Right lobe of liver (tissue), 4 donors: ENCODE measurements at regions not wholly inside any gene's neighbourhood (a gene's known extent, or its start where the extent isn't known, plus 50 kb on each side); places are given as distances from the start of the nearest gene placed in this dataset.

ENCODE experiments used
- POLR2A ChIP-seq: fragments of 450-650 bp; IDR thresholded peaks from one replicate; pipeline ENCODE4 v1.6.1; 2017; ENCODE audit warnings: antibody characterized with exemption, mild to moderate bottlenecking
- TF ChIP-seq, protein P1 (sequence below), 4 donors: fragments of 200-600 bp in 3 of 4; fragments of 450-650 bp in 1 of 4; IDR thresholded peaks; one replicate each; pipeline versions ENCODE4 v1.5.1 to v1.8.0; 2016 to 2022; ENCODE audit warnings: antibody characterized with exemption in 4 of 4, mild to moderate bottlenecking in 2 of 4
- donor health status: DM: no; HTN: no; CAD: no.
- donor health status: DM: no; HTN: no; CAD: no.
- donor health status: DM: no; HTN: yes; CAD: no.

DNA sequence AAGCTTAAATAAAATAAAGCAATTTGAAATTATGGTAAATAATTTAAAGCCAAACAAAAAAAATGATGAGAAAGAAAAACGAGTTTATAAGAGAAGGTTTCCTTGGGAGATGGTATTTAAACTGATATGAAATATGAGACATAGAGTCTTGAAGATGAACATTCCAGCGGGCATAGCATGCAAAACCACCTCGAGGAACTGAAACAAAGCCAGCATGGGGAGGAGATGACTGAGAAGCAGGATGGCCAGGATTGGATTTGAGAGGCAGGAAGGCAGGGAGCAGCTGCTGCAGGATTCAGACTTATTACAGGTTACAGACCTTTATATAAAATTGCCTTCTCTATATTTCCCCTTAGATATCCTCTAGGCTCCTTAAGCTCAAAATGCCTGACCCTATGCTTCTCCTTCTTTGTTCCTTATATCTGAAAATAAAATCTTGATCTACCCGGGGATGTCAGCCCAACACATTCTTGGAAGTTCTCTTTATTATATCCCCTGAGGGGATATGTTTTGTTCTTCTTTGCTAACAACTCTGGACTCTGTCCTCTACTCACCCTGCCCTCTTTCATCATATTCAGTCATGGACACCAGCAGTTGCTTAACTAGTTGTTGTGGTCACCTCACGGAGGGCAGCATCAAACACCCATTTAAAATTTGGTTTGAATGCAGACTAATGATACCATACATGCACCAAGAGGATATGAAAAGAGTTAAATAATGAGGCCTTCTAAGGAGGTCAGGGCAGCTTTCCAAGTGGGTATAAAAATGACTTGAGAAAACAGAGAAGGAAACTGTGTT is 719.1 kb upstream of the B3GALT2 start:
- TF ChIP-seq, protein P1, sequence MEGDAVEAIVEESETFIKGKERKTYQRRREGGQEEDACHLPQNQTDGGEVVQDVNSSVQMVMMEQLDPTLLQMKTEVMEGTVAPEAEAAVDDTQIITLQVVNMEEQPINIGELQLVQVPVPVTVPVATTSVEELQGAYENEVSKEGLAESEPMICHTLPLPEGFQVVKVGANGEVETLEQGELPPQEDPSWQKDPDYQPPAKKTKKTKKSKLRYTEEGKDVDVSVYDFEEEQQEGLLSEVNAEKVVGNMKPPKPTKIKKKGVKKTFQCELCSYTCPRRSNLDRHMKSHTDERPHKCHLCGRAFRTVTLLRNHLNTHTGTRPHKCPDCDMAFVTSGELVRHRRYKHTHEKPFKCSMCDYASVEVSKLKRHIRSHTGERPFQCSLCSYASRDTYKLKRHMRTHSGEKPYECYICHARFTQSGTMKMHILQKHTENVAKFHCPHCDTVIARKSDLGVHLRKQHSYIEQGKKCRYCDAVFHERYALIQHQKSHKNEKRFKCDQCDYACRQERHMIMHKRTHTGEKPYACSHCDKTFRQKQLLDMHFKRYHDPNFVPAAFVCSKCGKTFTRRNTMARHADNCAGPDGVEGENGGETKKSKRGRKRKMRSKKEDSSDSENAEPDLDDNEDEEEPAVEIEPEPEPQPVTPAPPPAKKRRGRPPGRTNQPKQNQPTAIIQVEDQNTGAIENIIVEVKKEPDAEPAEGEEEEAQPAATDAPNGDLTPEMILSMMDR (IDR thresholded peaks at IDR 0.05) = no peak
- no peak for TF ChIP-seq POLR2A
